ENCODE measurements at regions not wholly inside any gene's neighbourhood (a gene's known extent, or its start where the extent isn't known, plus 50 kb on each side); places are given as distances from the start of the nearest gene placed in this dataset.

GRCh38 chr18:8536922-8537321 lies 72.3 kb upstream of the RAB12 start:
- DNase-seq (ENCODE audit: low read depth), result no peak

GRCh38 chr18:8537400-8537799 lies 71.8 kb upstream of the RAB12 start:
- no peak for DNase-seq (ENCODE audit: low read depth)

- no peak for DNase-seq (ENCODE audit: low read depth)
Measured at GRCh38 chr18:8538935-8539334, 70.3 kb upstream of the RAB12 start.

GRCh38 chr18:8546677-8547076 lies 62.6 kb upstream of the RAB12 start:
- DNase-seq (ENCODE audit: low read depth), result no peak

GRCh38 chr18:8548186-8548585 lies 61.1 kb upstream of the RAB12 start:
- no peak for DNase-seq (ENCODE audit: low read depth)

- DNase-seq (ENCODE audit: low read depth), result no peak
Measured at GRCh38 chr18:8549254-8549757, 59.9 kb upstream of the RAB12 start.

GRCh38 chr18:8552151-8552550 lies 57.1 kb upstream of the RAB12 start:
- no peak for DNase-seq (ENCODE audit: low read depth)

GRCh38 chr18:8554354-8554753 lies 54.9 kb upstream of the RAB12 start:
- DNase-seq (ENCODE audit: low read depth), result no peak

- no peak for DNase-seq (ENCODE audit: low read depth)
Measured at GRCh38 chr18:8556424-8556823, 52.8 kb upstream of the RAB12 start.

All from stimulated activated CD8-positive, alpha-beta memory T cell treated with anti-CD3 and anti-CD28 coated beads, Interleukin-15, amount 100 ng/mL, for 1 hour (primary cell).